ENCODE measurements at regions not wholly inside any gene's neighbourhood (a gene's known extent, or its start where the extent isn't known, plus 50 kb on each side); places are given as distances from the start of the nearest gene placed in this dataset.
"Not testable (repeated sequence)": the region's sequence is repeated elsewhere in the genome, so short reads cannot be mapped to it uniquely, and the experiment has no call there.

- Histone ChIP-seq H3K4me3 (no peak overlapping the region), H3K27me3 (ENCODE audit: low read depth) (no peaks in the 10 kb centered on the region), H3K9me3 (no peaks in the 10 kb centered on the region), H3K4me1 (no peaks in the 10 kb centered on the region), H3K36me3 (replicated peaks) (no peaks in the 10 kb centered on the region)
- in situ Hi-C loops (cut with MboI; ENCODE audit: low sequenced_read_pairs) = no loop called here
- DNase-seq (ENCODE audit: low spot score in 2 of 2) = no peak
Observed at GRCh38 chr6:62980724-62981123, 230.5 kb upstream of the FKBP1C start.

- Histone ChIP-seq H3K4me3 (no peak overlapping the region), H3K36me3 (replicated peaks) (no peaks in the 10 kb centered on the region), H3K4me1 (no peaks in the 10 kb centered on the region), H3K27me3 (ENCODE audit: low read depth) (no peaks in the 10 kb centered on the region), H3K9me3 (no peaks in the 10 kb centered on the region)
- DNase-seq (ENCODE audit: low spot score in 2 of 2) = no peak
- in situ Hi-C loops (cut with MboI; ENCODE audit: low sequenced_read_pairs) = no loop called here
Observed at GRCh38 chr6:62982951-62983350, 228.3 kb upstream of the FKBP1C start.

GRCh38 chr6:62991696-62992095 lies 219.6 kb upstream of the FKBP1C start:
- H3K9me3 ChIP-seq; H3K4me1 ChIP-seq; H3K4me3 ChIP-seq; in situ Hi-C loops (cut with MboI; ENCODE audit: low sequenced_read_pairs); H3K36me3 ChIP-seq (replicated peaks); H3K27me3 ChIP-seq (ENCODE audit: low read depth); DNase-seq (ENCODE audit: low spot score in 2 of 2): not testable (repeated sequence)

- no peaks in the 10 kb centered on the region for H3K9me3 ChIP-seq
- no peaks in the 10 kb centered on the region for H3K27me3 ChIP-seq (ENCODE audit: low read depth)
- in situ Hi-C loops (cut with MboI; ENCODE audit: low sequenced_read_pairs) = no loop called here
- DNase-seq (ENCODE audit: low spot score in 2 of 2) = no peak
- no peaks in the 10 kb centered on the region for H3K36me3 ChIP-seq (replicated peaks)
- H3K4me3 ChIP-seq = no peak overlapping the region
- H3K4me1 ChIP-seq = no peaks in the 10 kb centered on the region
Observed at GRCh38 chr6:62993951-62994350, 217.3 kb upstream of the FKBP1C start.

- no peak for DNase-seq (ENCODE audit: low spot score in 2 of 2)
- H3K4me3 ChIP-seq = no peak overlapping the region
- in situ Hi-C loops (cut with MboI; ENCODE audit: low sequenced_read_pairs) = no loop called here
- H3K36me3 ChIP-seq (replicated peaks) = no peaks in the 10 kb centered on the region
- H3K4me1 ChIP-seq = no peaks in the 10 kb centered on the region
- no peaks in the 10 kb centered on the region for H3K27me3 ChIP-seq (ENCODE audit: low read depth)
- no peaks in the 10 kb centered on the region; the same call in 1 of the 2 replicates for H3K9me3 ChIP-seq
Observed at GRCh38 chr6:62998022-62998421, 213.2 kb upstream of the FKBP1C start.

GRCh38 chr6:62999242-62999641 lies 212.0 kb upstream of the FKBP1C start:
- H3K4me1 ChIP-seq; H3K4me3 ChIP-seq; H3K9me3 ChIP-seq; H3K36me3 ChIP-seq (replicated peaks); in situ Hi-C loops (cut with MboI; ENCODE audit: low sequenced_read_pairs); H3K27me3 ChIP-seq (ENCODE audit: low read depth); DNase-seq (ENCODE audit: low spot score in 2 of 2): not testable (repeated sequence)

GRCh38 chr6:62999796-63000195 lies 211.5 kb upstream of the FKBP1C start:
- Histone ChIP-seq H3K27me3 (ENCODE audit: low read depth) (no peaks in the 10 kb centered on the region), H3K36me3 (replicated peaks) (no peaks in the 10 kb centered on the region), H3K4me1 (no peaks in the 10 kb centered on the region), H3K9me3 (no peaks in the 10 kb centered on the region; the same call in 1 of the 2 replicates), H3K4me3 (no peak overlapping the region)
- no peak for DNase-seq (ENCODE audit: low spot score in 2 of 2)
- in situ Hi-C loops (cut with MboI; ENCODE audit: low sequenced_read_pairs) = no loop called here

GRCh38 chr6:63006018-63006417 lies 205.3 kb upstream of the FKBP1C start:
- H3K9me3 ChIP-seq; in situ Hi-C loops (cut with MboI; ENCODE audit: low sequenced_read_pairs); H3K4me1 ChIP-seq; DNase-seq (ENCODE audit: low spot score in 2 of 2); H3K4me3 ChIP-seq; H3K36me3 ChIP-seq (replicated peaks); H3K27me3 ChIP-seq (ENCODE audit: low read depth): not testable (repeated sequence)

- H3K4me1 ChIP-seq; H3K9me3 ChIP-seq; H3K27me3 ChIP-seq (ENCODE audit: low read depth); DNase-seq (ENCODE audit: low spot score in 2 of 2); H3K36me3 ChIP-seq (replicated peaks); H3K4me3 ChIP-seq; in situ Hi-C loops (cut with MboI; ENCODE audit: low sequenced_read_pairs): not testable (repeated sequence)
Observed at GRCh38 chr6:63010962-63011361, 200.3 kb upstream of the FKBP1C start.

- H3K36me3 ChIP-seq (replicated peaks) = no peaks in the 10 kb centered on the region
- no peak overlapping the region for H3K4me3 ChIP-seq
- no peaks in the 10 kb centered on the region for H3K27me3 ChIP-seq (ENCODE audit: low read depth)
- no peaks in the 10 kb centered on the region for H3K9me3 ChIP-seq
- in situ Hi-C loops (cut with MboI; ENCODE audit: low sequenced_read_pairs) = no loop called here
- no peaks in the 10 kb centered on the region for H3K4me1 ChIP-seq
- DNase-seq (ENCODE audit: low spot score in 2 of 2) = no peak
Observed at GRCh38 chr6:63014290-63014689, 197.0 kb upstream of the FKBP1C start.

- Histone ChIP-seq H3K9me3 (no peaks in the 10 kb centered on the region), H3K36me3 (replicated peaks) (no peaks in the 10 kb centered on the region), H3K4me1 (no peaks in the 10 kb centered on the region), H3K27me3 (ENCODE audit: low read depth) (no peaks in the 10 kb centered on the region), H3K4me3 (no peak overlapping the region)
- no peak for DNase-seq (ENCODE audit: low spot score in 2 of 2)
- in situ Hi-C loops (cut with MboI; ENCODE audit: low sequenced_read_pairs) = no loop called here
Observed at GRCh38 chr6:63022631-63023030, 188.6 kb upstream of the FKBP1C start.

- DNase-seq (ENCODE audit: low spot score in 2 of 2) = no peak
- in situ Hi-C loops (cut with MboI; ENCODE audit: low sequenced_read_pairs) = no loop called here
- Histone ChIP-seq H3K4me3 (no peak overlapping the region), H3K9me3 (no peaks in the 10 kb centered on the region), H3K27me3 (ENCODE audit: low read depth) (no peaks in the 10 kb centered on the region), H3K4me1 (no peaks in the 10 kb centered on the region), H3K36me3 (replicated peaks) (no peaks in the 10 kb centered on the region)
Observed at GRCh38 chr6:63023726-63024125, 187.5 kb upstream of the FKBP1C start.

- Histone ChIP-seq H3K27me3 (ENCODE audit: low read depth) (no peaks in the 10 kb centered on the region), H3K4me3 (no peak overlapping the region), H3K9me3 (no peaks in the 10 kb centered on the region), H3K36me3 (replicated peaks) (no peaks in the 10 kb centered on the region), H3K4me1 (no peaks in the 10 kb centered on the region)
- no peak for DNase-seq (ENCODE audit: low spot score in 2 of 2)
- in situ Hi-C loops (cut with MboI; ENCODE audit: low sequenced_read_pairs) = no loop called here
Observed at GRCh38 chr6:63049216-63049615, 162.1 kb upstream of the FKBP1C start.

GRCh38 chr6:63053206-63053605 lies 158.1 kb upstream of the FKBP1C start:
- H3K27me3 ChIP-seq (ENCODE audit: low read depth); H3K4me3 ChIP-seq; H3K4me1 ChIP-seq; H3K9me3 ChIP-seq; H3K36me3 ChIP-seq (replicated peaks); in situ Hi-C loops (cut with MboI; ENCODE audit: low sequenced_read_pairs); DNase-seq (ENCODE audit: low spot score in 2 of 2): not testable (repeated sequence)

- Histone ChIP-seq H3K27me3 (ENCODE audit: low read depth) (no peaks in the 10 kb centered on the region), H3K4me3 (no peak overlapping the region), H3K9me3 (no peaks in the 10 kb centered on the region; the same call in 1 of the 2 replicates), H3K4me1 (no peaks in the 10 kb centered on the region), H3K36me3 (replicated peaks) (no peaks in the 10 kb centered on the region)
- in situ Hi-C loops (cut with MboI; ENCODE audit: low sequenced_read_pairs) = no loop called here
- no peak for DNase-seq (ENCODE audit: low spot score in 2 of 2)
Observed at GRCh38 chr6:63058601-63059000, 152.7 kb upstream of the FKBP1C start.
